HEK293T (cell line): ENCODE measurements at regions not wholly inside any gene's neighbourhood (a gene's known extent, or its start where the extent isn't known, plus 50 kb on each side); places are given as distances from the start of the nearest gene placed in this dataset.

Source experiments
- CTBP1 ChIP-seq: fragments of 450-650 bp; IDR thresholded peaks from 2 replicates; pipeline ENCODE4 v1.6.1; 2016; ENCODE audit warnings: borderline replicate concordance
- SP1 ChIP-seq: fragments of 450-650 bp; IDR thresholded peaks from 2 replicates; pipeline ENCODE4 v1.6.1; 2017
- TARDBP ChIP-seq: fragments of 450-650 bp; IDR thresholded peaks from 2 replicates; pipeline ENCODE4 v1.6.1; 2016
- ZNF384 ChIP-seq: fragments of 450-650 bp; IDR thresholded peaks from 2 replicates; pipeline ENCODE4 v1.6.1; 2016

DNA sequence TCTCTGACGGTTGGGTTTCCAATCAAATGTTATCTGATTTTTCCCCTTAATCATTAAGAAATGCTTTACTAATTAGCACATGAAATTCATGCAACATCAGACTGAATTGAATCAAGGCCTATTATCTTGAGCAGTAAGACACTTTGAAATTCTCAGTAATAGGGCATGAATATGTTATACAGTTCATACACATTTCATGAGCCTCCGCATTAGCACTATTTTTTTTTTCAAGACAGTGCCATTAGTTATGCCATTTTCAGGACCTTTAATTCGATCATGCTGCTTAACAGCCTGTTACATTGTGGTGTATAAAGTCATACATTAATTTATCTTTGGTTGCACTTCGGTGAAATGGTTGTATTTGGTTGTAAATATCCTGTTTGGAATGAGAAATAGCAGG is 862.6 kb upstream of the GOT2 start:
- TF ChIP-seq TARDBP (no peak), CTBP1 (no peak), ZNF384 (no peak), SP1 (no peak)
